B cell (primary cell): ENCODE measurements at regions not wholly inside any gene's neighbourhood (a gene's known extent, or its start where the extent isn't known, plus 50 kb on each side); places are given as distances from the start of the nearest gene placed in this dataset.

Experiments
- ATAC-seq: fragments of 200-7000 bp; cut with Tn5 transposase; one replicate; pipeline ENCODE4 v1.10.0; 2021; ENCODE audit warnings: low read depth, mild to moderate bottlenecking, moderate number of reproducible peaks, moderate library complexity
- CTCF ChIA-PET: fragments of 350-600 bp; sonication (Branson Sonifier 250); formaldehyde crosslinking; loops from one replicate; lab custom pipeline; 2021; ENCODE audit warnings: antibody characterized with exemption, inconsistent platforms; lab: Charles Lee
- POLR2A ChIA-PET: fragments of 350-600 bp; sonication (Branson Sonifier 250); formaldehyde crosslinking; loops from one replicate; lab custom pipeline; 2021; ENCODE audit warnings: antibody characterized with exemption; lab: Charles Lee
- DNase-seq: peaks from one replicate; pipeline ENCODE4 v3.0.0; 2013
- H2AFZ ChIP-seq: 2 replicates; pipeline ENCODE4 v1.6.1; 2012; ENCODE audit warnings: mild to moderate bottlenecking, low read depth, low read length; ENCODE audit not compliant: insufficient read depth, poor library complexity, severe bottlenecking
- H3K27ac ChIP-seq, 2 donors: 1 replicate in 1 of 2; 2 replicates in 1 of 2; pipeline ENCODE4 v1.5.1; 2012 to 2013; ENCODE audit warnings: low read length in 2 of 2, mild to moderate bottlenecking in 2 of 2, moderate library complexity in 1 of 2
- H3K27me3 ChIP-seq, 4 experiments: fragments of 200-600 bp in 1 of 4; sonication (generic) in 1 of 4; replicated peaks in 1 of 4; 1 replicate in 2 of 4; 2 replicates in 2 of 4; pipeline versions ENCODE4 v1.6.1 to v1.7.0; 2013 to 2016; ENCODE audit warnings: low read length in 3 of 4, mild to moderate bottlenecking in 2 of 4, mixed read lengths in 1 of 4, moderate library complexity in 1 of 4; ENCODE audit not compliant: insufficient read depth in 4 of 4, control insufficient read depth in 3 of 4; ENCODE audit errors: control extremely low read depth in 1 of 4
- H3K36me3 ChIP-seq, 2 experiments: replicated peaks in 1 of 2; 1 replicate in 1 of 2; 2 replicates in 1 of 2; pipeline versions ENCODE4 v1.6.1 to v1.7.1; 2013; ENCODE audit warnings: low read length in 1 of 2; ENCODE audit not compliant: insufficient read depth in 2 of 2, control insufficient read depth in 1 of 2; ENCODE audit errors: control extremely low read depth in 1 of 2, extremely low read depth in 1 of 2
- H3K4me1 ChIP-seq, 2 donors: fragments of 200-600 bp in 1 of 2; sonication (generic) in 1 of 2; 1 replicate in 1 of 2; 2 replicates in 1 of 2; pipeline versions ENCODE4 v1.5.1 to v1.6.1; 2013 to 2017; ENCODE audit warnings: low read length in 2 of 2; ENCODE audit not compliant: control insufficient read depth in 2 of 2, insufficient read depth in 2 of 2
- H3K4me2 ChIP-seq: replicated peaks from 2 replicates; pipeline ENCODE3; 2012; ENCODE audit warnings: mild to moderate bottlenecking, low read depth, low read length; ENCODE audit not compliant: poor library complexity, severe bottlenecking
- H3K4me3 ChIP-seq, 5 experiments: fragments of 200-600 bp in 1 of 5; sonication (generic) in 1 of 5; 1 replicate in 3 of 5; 2 replicates in 2 of 5; pipeline versions ENCODE4 v1.5.1 to v1.7.0; 2011 to 2016; ENCODE audit warnings: low read length in 4 of 5, mild to moderate bottlenecking in 4 of 5, low read depth in 2 of 5, control low read depth in 1 of 5, moderate library complexity in 1 of 5; ENCODE audit not compliant: insufficient read depth in 1 of 5; ENCODE audit errors: control extremely low read depth in 1 of 5, extremely low read depth in 1 of 5
- H3K79me2 ChIP-seq: fragments of 200-600 bp; sonication (generic); one replicate; pipeline ENCODE4 v1.6.0; 2016; ENCODE audit warnings: low read length; ENCODE audit not compliant: control insufficient read depth, insufficient read depth
- H3K9ac ChIP-seq: fragments of 200-600 bp; sonication (generic); 2 replicates; pipeline ENCODE4 v1.6.1; 2017; ENCODE audit warnings: mild to moderate bottlenecking, low read length, moderate library complexity
- H3K9me3 ChIP-seq, 3 donors: one replicate each; pipeline versions ENCODE4 v1.6.1 to v1.7.1; 2013; ENCODE audit warnings: low read length in 2 of 3; ENCODE audit not compliant: control insufficient read depth in 2 of 3, insufficient read depth in 1 of 3; ENCODE audit errors: control extremely low read depth in 1 of 3
- H4K20me1 ChIP-seq: 2 replicates; pipeline ENCODE4 v1.6.0; 2012; ENCODE audit warnings: mild to moderate bottlenecking, low read length; ENCODE audit not compliant: insufficient read depth, control insufficient read depth, poor library complexity, severe bottlenecking
- H3K27ac Mint-ChIP-seq: one replicate; pipeline ENCODE4 v1.8.0; 2021; ENCODE audit warnings: mixed read lengths
- H3K27me3 Mint-ChIP-seq: one replicate; pipeline ENCODE4 v1.8.0; 2021; ENCODE audit warnings: mixed read lengths
- H3K4me1 Mint-ChIP-seq: one replicate; pipeline ENCODE4 v1.8.0; 2021; ENCODE audit warnings: mixed read lengths
- H3K4me3 Mint-ChIP-seq: one replicate; pipeline ENCODE4 v1.8.0; 2021; ENCODE audit warnings: mixed read lengths
- H3K9me3 Mint-ChIP-seq: one replicate; pipeline ENCODE4 v1.8.0; 2022; ENCODE audit warnings: mixed read lengths; ENCODE audit not compliant: insufficient read depth
- EZH2 ChIP-seq: IDR thresholded peaks from 2 replicates; pipeline ENCODE4 v1.6.1; 2012; ENCODE audit warnings: borderline replicate concordance, low read depth, mild to moderate bottlenecking, moderate library complexity, low read length; ENCODE audit not compliant: insufficient read depth, poor library complexity, severe bottlenecking
- WGBS: methylation state at CpG from one replicate; pipeline ENCODE4 v1.1.5; 2013; ENCODE audit warnings: missing lambda C conversion rate; ENCODE audit not compliant: insufficient coverage; 5-methylcytosine and 5-hydroxymethylcytosine counted together
- intact Hi-C: fragments of 100-400 bp; cut with micrococcal nuclease; formaldehyde crosslinking; loops from one replicate; pipeline ENCODE4 v1.10.0; 2022
- TF ChIP-seq, protein P1 (sequence below): fragments of 200-600 bp; IDR thresholded peaks from one replicate; pipeline ENCODE4 v1.8.0; 2022; ENCODE audit warnings: antibody characterized with exemption, mild to moderate bottlenecking

DNA sequence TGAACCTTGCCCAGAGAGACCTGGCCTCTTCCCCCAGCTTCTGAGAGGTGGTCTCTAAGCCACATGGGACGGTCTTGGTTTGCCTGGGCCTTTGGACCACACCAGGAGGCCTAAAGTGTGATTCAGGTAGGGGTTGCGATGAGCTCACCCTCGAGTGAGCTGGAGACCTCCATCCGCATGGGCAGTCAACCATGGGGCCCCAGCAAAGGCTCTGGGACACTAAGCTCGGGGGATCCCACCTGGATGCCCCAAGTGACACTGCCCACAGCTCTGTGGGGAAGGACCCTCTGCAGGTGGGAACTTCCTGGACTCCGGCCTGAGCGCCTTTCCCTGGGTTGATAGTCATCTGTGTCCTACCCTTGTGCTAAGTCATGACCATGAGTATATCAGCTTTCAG lies 57.1 kb upstream of the FAM20C start:
- intact Hi-C loops, result no loop called here
- H3K27ac Mint-ChIP-seq, result no peak overlapping the region
- CTCF ChIA-PET, result no interaction called here
- H3K27me3 Mint-ChIP-seq, result peaks cover 9% of the 10 kb centered on the region
- H3K4me2 ChIP-seq, result no peak overlapping the region
- DNase-seq (no peak), ATAC-seq (no peak)
- H3K27me3 ChIP-seq, result peaks cover 0 to 2% (median 0%) of the 10 kb centered on the region in 4 experiments
- H2AFZ ChIP-seq, result no peak overlapping the region
- H3K27ac ChIP-seq, result no peak overlapping the region
- H3K4me1 ChIP-seq, result no peaks in the 10 kb centered on the region
- no peak overlapping the region for H3K4me3 Mint-ChIP-seq
- no peaks in the 10 kb centered on the region for H3K36me3 ChIP-seq
- 74% methylated on average over 7 of the region's 7 CpGs for WGBS
- POLR2A ChIA-PET, result no interaction called here
- H3K4me3 ChIP-seq, result no peak overlapping the region
- no peaks in the 10 kb centered on the region for H3K9me3 ChIP-seq
- no peak overlapping the region for H3K9ac ChIP-seq
- TF ChIP-seq EZH2, result no peak
- TF ChIP-seq, protein P1, sequence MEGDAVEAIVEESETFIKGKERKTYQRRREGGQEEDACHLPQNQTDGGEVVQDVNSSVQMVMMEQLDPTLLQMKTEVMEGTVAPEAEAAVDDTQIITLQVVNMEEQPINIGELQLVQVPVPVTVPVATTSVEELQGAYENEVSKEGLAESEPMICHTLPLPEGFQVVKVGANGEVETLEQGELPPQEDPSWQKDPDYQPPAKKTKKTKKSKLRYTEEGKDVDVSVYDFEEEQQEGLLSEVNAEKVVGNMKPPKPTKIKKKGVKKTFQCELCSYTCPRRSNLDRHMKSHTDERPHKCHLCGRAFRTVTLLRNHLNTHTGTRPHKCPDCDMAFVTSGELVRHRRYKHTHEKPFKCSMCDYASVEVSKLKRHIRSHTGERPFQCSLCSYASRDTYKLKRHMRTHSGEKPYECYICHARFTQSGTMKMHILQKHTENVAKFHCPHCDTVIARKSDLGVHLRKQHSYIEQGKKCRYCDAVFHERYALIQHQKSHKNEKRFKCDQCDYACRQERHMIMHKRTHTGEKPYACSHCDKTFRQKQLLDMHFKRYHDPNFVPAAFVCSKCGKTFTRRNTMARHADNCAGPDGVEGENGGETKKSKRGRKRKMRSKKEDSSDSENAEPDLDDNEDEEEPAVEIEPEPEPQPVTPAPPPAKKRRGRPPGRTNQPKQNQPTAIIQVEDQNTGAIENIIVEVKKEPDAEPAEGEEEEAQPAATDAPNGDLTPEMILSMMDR, result no peak
- H4K20me1 ChIP-seq, result no peaks in the 10 kb centered on the region
- no peaks in the 10 kb centered on the region for H3K9me3 Mint-ChIP-seq
- H3K79me2 ChIP-seq, result no peaks in the 10 kb centered on the region
- no peaks in the 10 kb centered on the region for H3K4me1 Mint-ChIP-seq

DNA sequence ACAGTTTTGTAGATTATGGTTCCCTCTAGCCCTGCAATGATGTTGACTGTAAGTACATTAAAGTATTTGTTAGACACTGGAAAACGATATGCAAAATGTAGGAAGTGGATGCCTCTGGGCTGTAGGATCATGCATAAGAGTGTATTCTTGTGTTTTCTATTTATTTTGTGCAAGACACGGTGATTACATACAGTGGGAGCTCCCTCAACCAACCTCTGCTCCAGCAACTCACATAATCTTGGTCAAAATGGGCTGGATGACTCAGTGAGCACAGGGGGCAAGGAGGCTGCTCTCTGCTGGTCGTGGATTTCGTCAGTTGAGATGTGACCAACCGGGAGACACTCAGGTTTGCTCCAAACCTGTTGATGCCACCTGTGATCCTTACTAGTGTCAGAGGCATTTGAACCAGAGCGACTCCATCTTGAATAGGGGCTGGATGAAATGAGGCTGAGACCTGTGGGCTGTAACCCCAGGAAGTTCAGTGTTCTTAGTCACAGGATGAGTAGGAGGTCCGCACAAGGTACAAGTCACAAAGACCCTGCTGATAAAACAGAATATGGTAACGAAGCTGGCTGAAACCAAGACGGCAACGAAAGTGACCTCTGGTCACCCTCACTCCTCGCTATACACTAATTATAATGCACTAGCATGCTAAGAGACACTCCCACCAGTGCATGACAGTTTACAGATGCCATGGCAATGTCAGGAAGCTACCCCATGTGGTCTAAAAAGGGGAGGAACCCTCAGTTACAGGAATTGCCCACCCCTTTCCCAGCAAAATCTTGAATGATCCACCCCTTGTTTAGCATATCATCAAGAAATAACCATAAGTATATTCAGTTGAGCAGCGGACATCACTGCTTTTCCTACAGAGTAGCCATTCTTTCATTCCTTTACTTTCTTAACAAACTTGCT lies 56.4 kb upstream of the FAM20C start:
- CTCF ChIA-PET, result no interaction called here
- Mint-ChIP-seq H3K27me3 (peaks cover 9% of the 10 kb centered on the region), H3K4me3 (no peak overlapping the region), H3K4me1 (no peaks in the 10 kb centered on the region), H3K9me3 (no peaks in the 10 kb centered on the region), H3K27ac (no peak overlapping the region)
- Histone ChIP-seq H4K20me1 (no peaks in the 10 kb centered on the region), H3K4me2 (no peak overlapping the region), H3K4me3 (no peak overlapping the region), H3K27ac (no peak overlapping the region), H2AFZ (no peak overlapping the region), H3K36me3 (no peaks in the 10 kb centered on the region), H3K9ac (no peak overlapping the region), H3K9me3 (no peaks in the 10 kb centered on the region), H3K79me2 (no peaks in the 10 kb centered on the region), H3K27me3 (peaks cover 0 to 2% (median 0%) of the 10 kb centered on the region in 4 experiments), H3K4me1 (no peaks in the 10 kb centered on the region)
- POLR2A ChIA-PET, result no interaction called here
- intact Hi-C loops, result no loop called here
- DNase-seq, result no peak
- TF ChIP-seq EZH2, result no peak
- TF ChIP-seq, protein P1, result no peak
- no peak for ATAC-seq
- 91% methylated on average over 6 of the region's 12 CpGs for WGBS
